Mesendoderm (in vitro differentiated cells): ENCODE measurements at regions not wholly inside any gene's neighbourhood (a gene's known extent, or its start where the extent isn't known, plus 50 kb on each side); places are given as distances from the start of the nearest gene placed in this dataset.
A peak's percentile ranks its signal among the peaks of the same experiment; 100 is the strongest.

Source experiments
- DNase-seq: peaks from one replicate; pipeline ENCODE4 v3.0.0; 2013
- H2AK5ac ChIP-seq: 2 replicates; pipeline ENCODE4 v1.6.1; 2013; ENCODE audit warnings: low read length, inconsistent platforms
- H2BK120ac ChIP-seq: 2 replicates; pipeline ENCODE4 v1.6.1; 2013; ENCODE audit warnings: low read depth, mild to moderate bottlenecking, low read length, moderate library complexity, mixed read lengths
- H2BK15ac ChIP-seq: replicated peaks from 2 replicates; pipeline ENCODE4 v1.6.1; 2013; ENCODE audit warnings: low read depth, mild to moderate bottlenecking, moderate library complexity
- H2BK5ac ChIP-seq: 2 replicates; pipeline ENCODE4 v1.6.1; 2013; ENCODE audit warnings: low read length, inconsistent platforms
- H3K18ac ChIP-seq: 2 replicates; pipeline ENCODE4 v1.6.1; 2013; ENCODE audit warnings: mild to moderate bottlenecking, low read length, mixed read lengths
- H3K23ac ChIP-seq: one replicate; pipeline ENCODE4 v1.6.1; 2013; ENCODE audit warnings: low read length
- H3K27ac ChIP-seq: 2 replicates; pipeline ENCODE4 v1.5.1; 2013; ENCODE audit warnings: low read depth, mild to moderate bottlenecking, inconsistent platforms, low read length, moderate library complexity
- H3K27me3 ChIP-seq: 2 replicates; pipeline ENCODE4 v1.6.1; 2013; ENCODE audit warnings: low read length, control low read depth, mild to moderate bottlenecking, inconsistent platforms; ENCODE audit not compliant: insufficient read depth, poor library complexity
- H3K36me3 ChIP-seq: 2 replicates; pipeline ENCODE4 v1.6.1; 2013; ENCODE audit warnings: low read length, inconsistent platforms; ENCODE audit not compliant: control insufficient read depth, insufficient read depth
- H3K4ac ChIP-seq: one replicate; pipeline ENCODE4 v1.6.1; 2013; ENCODE audit warnings: low read depth, mild to moderate bottlenecking, low read length, moderate library complexity
- H3K4me1 ChIP-seq: 2 replicates; pipeline ENCODE4 v1.6.1; 2013; ENCODE audit warnings: low read depth, low read length, inconsistent platforms; ENCODE audit not compliant: control insufficient read depth
- H3K4me2 ChIP-seq: 2 replicates; pipeline ENCODE4 v1.6.1; 2013; ENCODE audit warnings: low read length
- H3K4me3 ChIP-seq: 2 replicates; pipeline ENCODE4 v1.5.1; 2013; ENCODE audit warnings: mild to moderate bottlenecking, low read length
- H3K56ac ChIP-seq: one replicate; pipeline ENCODE4 v1.6.1; 2013; ENCODE audit warnings: low read length
- H3K79me1 ChIP-seq: 2 replicates; pipeline ENCODE4 v1.6.1; 2013; ENCODE audit warnings: low read length, inconsistent platforms
- H3K79me2 ChIP-seq: 2 replicates; pipeline ENCODE4 v1.6.1; 2013; ENCODE audit warnings: mild to moderate bottlenecking, low read length; ENCODE audit not compliant: control insufficient read depth, insufficient read depth
- H3K9ac ChIP-seq: 2 replicates; pipeline ENCODE4 v1.6.1; 2013; ENCODE audit warnings: low read length, inconsistent platforms
- H4K5ac ChIP-seq: one replicate; pipeline ENCODE4 v1.6.1; 2013; ENCODE audit warnings: low read length
- H4K8ac ChIP-seq: one replicate; pipeline ENCODE4 v1.6.1; 2013; ENCODE audit warnings: low read depth, mild to moderate bottlenecking, control low read depth, low read length, moderate library complexity
- WGBS: extraction: QIAGEN DNeasy Blood & Tissue Kit; methylation state at CpG from one replicate; pipeline ENCODE4 v1.1.7; 2013; ENCODE audit warnings: low lambda C conversion rate, missing lambda C conversion rate; ENCODE audit not compliant: insufficient coverage; ENCODE audit errors: extremely low coverage; 5-methylcytosine and 5-hydroxymethylcytosine counted together

GRCh38 chr4:176548571-176548970 lies 228.8 kb downstream of the SPCS3 start:
- H3K4me3 ChIP-seq, result no peak overlapping the region
- no peak overlapping the region for H3K4me2 ChIP-seq
- DNase-seq, result peak; percentile 40
- H3K36me3 ChIP-seq, result no peaks in the 10 kb centered on the region
- H2AK5ac ChIP-seq, result no peak overlapping the region
- H3K79me1 ChIP-seq, result no peaks in the 10 kb centered on the region
- no peaks in the 10 kb centered on the region for H3K27me3 ChIP-seq
- no peak overlapping the region for H4K8ac ChIP-seq
- H3K27ac ChIP-seq, result no peak overlapping the region
- no peak overlapping the region for H4K5ac ChIP-seq
- H3K56ac ChIP-seq, result no peak overlapping the region
- no peak overlapping the region for H3K18ac ChIP-seq
- no peak overlapping the region for H2BK5ac ChIP-seq
- H2BK15ac ChIP-seq, result no peak overlapping the region
- no peaks in the 10 kb centered on the region for H3K79me2 ChIP-seq
- no peaks in the 10 kb centered on the region for H3K4me1 ChIP-seq
- H3K23ac ChIP-seq, result no peak overlapping the region
- no peak overlapping the region for H3K9ac ChIP-seq
- H3K4ac ChIP-seq, result no peak overlapping the region
- no CpG with 5 or more reads among the region's 4 CpGs for WGBS
- no peak overlapping the region for H2BK120ac ChIP-seq

GRCh38 chr4:176549161-176549865 lies 229.5 kb downstream of the SPCS3 start:
- Histone ChIP-seq H3K23ac (no peak overlapping the region), H3K4me3 (no peak overlapping the region), H3K36me3 (no peaks in the 10 kb centered on the region), H2BK5ac (no peak overlapping the region), H3K4me2 (no peak overlapping the region), H3K4me1 (no peaks in the 10 kb centered on the region), H4K8ac (no peak overlapping the region), H2BK15ac (no peak overlapping the region), H3K56ac (no peak overlapping the region), H3K79me2 (no peaks in the 10 kb centered on the region), H2BK120ac (no peak overlapping the region), H4K5ac (no peak overlapping the region), H3K4ac (no peak overlapping the region), H3K18ac (no peak overlapping the region), H3K79me1 (no peaks in the 10 kb centered on the region), H2AK5ac (no peak overlapping the region), H3K27me3 (no peaks in the 10 kb centered on the region), H3K27ac (no peak overlapping the region), H3K9ac (no peak overlapping the region)
- DNase-seq, result no peak
- no CpG with 5 or more reads among the region's 4 CpGs for WGBS

- Histone ChIP-seq H3K79me2 (no peaks in the 10 kb centered on the region), H2AK5ac (no peak overlapping the region), H4K5ac (no peak overlapping the region), H2BK5ac (no peak overlapping the region), H3K18ac (no peak overlapping the region), H2BK120ac (no peak overlapping the region), H4K8ac (no peak overlapping the region), H2BK15ac (no peak overlapping the region), H3K23ac (no peak overlapping the region), H3K4me1 (no peaks in the 10 kb centered on the region), H3K4me2 (no peak overlapping the region), H3K27me3 (no peaks in the 10 kb centered on the region), H3K4me3 (no peak overlapping the region), H3K27ac (no peak overlapping the region), H3K9ac (no peak overlapping the region), H3K36me3 (no peaks in the 10 kb centered on the region), H3K4ac (no peak overlapping the region), H3K79me1 (no peaks in the 10 kb centered on the region), H3K56ac (no peak overlapping the region)
- no CpG with 5 or more reads among the region's 5 CpGs for WGBS
- DNase-seq, result no peak
Measured at GRCh38 chr4:176558661-176559060, 234.1 kb downstream of the VEGFC start.

- Histone ChIP-seq H3K36me3 (no peaks in the 10 kb centered on the region), H3K79me2 (no peaks in the 10 kb centered on the region), H3K9ac (no peak overlapping the region), H4K8ac (no peak overlapping the region), H3K23ac (no peak overlapping the region), H3K79me1 (no peaks in the 10 kb centered on the region), H2AK5ac (no peak overlapping the region), H2BK120ac (no peak overlapping the region), H3K27me3 (no peaks in the 10 kb centered on the region), H3K18ac (no peak overlapping the region), H3K27ac (no peak overlapping the region), H3K4me2 (no peak overlapping the region), H4K5ac (no peak overlapping the region), H2BK15ac (no peak overlapping the region), H2BK5ac (no peak overlapping the region), H3K56ac (no peak overlapping the region), H3K4ac (no peak overlapping the region), H3K4me1 (no peaks in the 10 kb centered on the region), H3K4me3 (no peak overlapping the region)
- WGBS, result no CpG with 5 or more reads among the region's 4 CpGs
- DNase-seq, result no peak
Measured at GRCh38 chr4:176561368-176561767, 231.4 kb downstream of the VEGFC start.

- H2AK5ac ChIP-seq, result no peak overlapping the region
- no peaks in the 10 kb centered on the region for H3K36me3 ChIP-seq
- no peak overlapping the region for H2BK5ac ChIP-seq
- H4K8ac ChIP-seq, result no peak overlapping the region
- no peak overlapping the region for H2BK15ac ChIP-seq
- DNase-seq, result no peak
- no peak overlapping the region for H3K4me3 ChIP-seq
- no peak overlapping the region for H3K23ac ChIP-seq
- no peak overlapping the region for H3K27ac ChIP-seq
- no peaks in the 10 kb centered on the region for H3K79me1 ChIP-seq
- no peaks in the 10 kb centered on the region for H3K4me1 ChIP-seq
- H3K4ac ChIP-seq, result no peak overlapping the region
- no peaks in the 10 kb centered on the region for H3K79me2 ChIP-seq
- no peak overlapping the region for H3K18ac ChIP-seq
- H2BK120ac ChIP-seq, result no peak overlapping the region
- H3K9ac ChIP-seq, result no peak overlapping the region
- no CpG with 5 or more reads among the region's 4 CpGs for WGBS
- H3K56ac ChIP-seq, result no peak overlapping the region
- no peaks in the 10 kb centered on the region for H3K27me3 ChIP-seq
- H4K5ac ChIP-seq, result no peak overlapping the region
- H3K4me2 ChIP-seq, result no peak overlapping the region
Measured at GRCh38 chr4:176563591-176563990, 229.1 kb downstream of the VEGFC start.

GRCh38 chr4:176565049-176565448 lies 227.7 kb downstream of the VEGFC start:
- Histone ChIP-seq H3K4me3 (no peak overlapping the region), H3K27ac (no peak overlapping the region), H4K8ac (no peak overlapping the region), H2BK120ac (no peak overlapping the region), H3K18ac (no peak overlapping the region), H3K4me2 (no peak overlapping the region), H3K79me1 (no peaks in the 10 kb centered on the region), H3K27me3 (no peaks in the 10 kb centered on the region), H2AK5ac (no peak overlapping the region), H3K4me1 (no peaks in the 10 kb centered on the region), H4K5ac (no peak overlapping the region), H2BK5ac (no peak overlapping the region), H3K4ac (no peak overlapping the region), H3K36me3 (no peaks in the 10 kb centered on the region), H3K9ac (no peak overlapping the region), H3K56ac (no peak overlapping the region), H2BK15ac (no peak overlapping the region), H3K79me2 (no peaks in the 10 kb centered on the region), H3K23ac (no peak overlapping the region)
- no peak for DNase-seq
- WGBS, result no CpG with 5 or more reads among the region's 2 CpGs
